Spleen (tissue), 7 donors: ENCODE measurements at regions not wholly inside any gene's neighbourhood (a gene's known extent, or its start where the extent isn't known, plus 50 kb on each side); places are given as distances from the start of the nearest gene placed in this dataset.

Source experiments
- CTCF ChIP-seq, 11 experiments: fragments of 200-600 bp in 7 of 11; fragments of 450-650 bp in 4 of 11; sonication (generic) in 4 of 11; IDR thresholded peaks in 8 of 11; conservative IDR thresholded peaks in 3 of 11; 1 replicate in 7 of 11; 2 replicates in 4 of 11; pipeline versions ENCODE4 v1.4.0 to v1.8.0; 2016 to 2021; ENCODE audit warnings: antibody characterized with exemption in 11 of 11, inconsistent platforms in 4 of 11, mild to moderate bottlenecking in 1 of 11
- POLR2A ChIP-seq, 3 donors: fragments of 450-650 bp; IDR thresholded peaks; one replicate each; pipeline ENCODE4 v1.5.1; 2017; ENCODE audit warnings: antibody characterized with exemption in 3 of 3, mild to moderate bottlenecking in 1 of 3
- donor health status: DM: no; HTN: no; CAD: no; lungs with moderate emphysema.
- donor health status: DM: no; HTN: no; CAD: no.
- donor health status: DM: no; HTN: no; CAD: no.

- no peak for TF ChIP-seq POLR2A (IDR thresholded peaks at IDR 0.05)
- TF ChIP-seq CTCF (IDR thresholded peaks at IDR 0.05 in 8 of 11, conservative IDR thresholded peaks at IDR 0.05 in 3 of 11): no peak
Measured at GRCh38 chr4:100317032-100317864, 127.0 kb upstream of the DDIT4L start.
